ENCODE measurements at regions not wholly inside any gene's neighbourhood (a gene's known extent, or its start where the extent isn't known, plus 50 kb on each side); places are given as distances from the start of the nearest gene placed in this dataset.

DNA sequence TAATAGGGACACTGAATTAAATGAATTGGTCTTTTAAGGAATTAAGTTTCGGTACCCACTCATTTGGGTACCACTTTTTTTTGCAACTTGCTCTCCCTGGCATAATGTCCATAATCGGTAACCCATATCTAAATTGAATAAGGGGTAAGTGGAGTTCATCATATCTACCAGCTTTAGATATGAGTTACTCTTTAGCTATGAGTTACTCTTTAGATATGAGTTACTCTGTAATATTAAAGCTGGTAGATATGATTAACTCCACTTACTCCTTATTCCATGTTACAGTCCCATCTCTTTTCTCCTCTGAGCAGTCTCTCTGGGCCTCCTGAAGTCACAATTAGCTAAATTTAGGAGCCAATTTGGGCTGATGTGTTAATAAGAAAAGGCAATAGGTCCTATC, 85.7 kb downstream of the TEX13C start:
- TF ChIP-seq EZH2 (IDR thresholded peaks at IDR 0.05; ENCODE audit: insufficient read depth, poor library complexity, severe bottlenecking) (no peak), EZH2phosphoT487 (IDR thresholded peaks at IDR 0.05; ENCODE audit: insufficient read depth, low read depth) (no peak)
